Mucosa of descending colon (tissue), 3 donors: ENCODE measurements at regions not wholly inside any gene's neighbourhood (a gene's known extent, or its start where the extent isn't known, plus 50 kb on each side); places are given as distances from the start of the nearest gene placed in this dataset.

Experiments used
- ATAC-seq: fragments of 200-7000 bp; cut with Tn5 transposase; one replicate; pipeline ENCODE4 v1.9.1; 2020; ENCODE audit warnings: mild to moderate bottlenecking, moderate library complexity
- DNase-seq, 3 donors: peaks; one replicate each; pipeline ENCODE4 v3.0.0-alpha.2; 2020
- H3K36me3 ChIP-seq: fragments of 200-600 bp; one replicate; pipeline ENCODE4 v1.8.0; 2021; ENCODE audit warnings: low read depth, mild to moderate bottlenecking
- H3K4me1 ChIP-seq: fragments of 200-600 bp; one replicate; pipeline ENCODE4 v1.8.0; 2021; ENCODE audit warnings: low read depth, mild to moderate bottlenecking
- H3K4me3 ChIP-seq: fragments of 200-600 bp; one replicate; pipeline ENCODE4 v1.8.0; 2021; ENCODE audit warnings: mild to moderate bottlenecking
- H3K9me3 ChIP-seq: fragments of 200-600 bp; one replicate; pipeline ENCODE4 v1.8.0; 2021; ENCODE audit warnings: mild to moderate bottlenecking
- CTCF ChIP-seq: fragments of 200-600 bp; IDR thresholded peaks from one replicate; pipeline ENCODE4 v1.8.0; 2022; ENCODE audit warnings: antibody characterized with exemption, mild to moderate bottlenecking
- intact Hi-C, 2 donors: fragments of 100-400 bp; cut with DNase I in 1 of 2; cut with micrococcal nuclease in 1 of 2; formaldehyde crosslinking; loops; one replicate each; pipeline versions ENCODE4 v1.11.0 to v1.11.1; 2022; cut with DNase I, micrococcal nuclease
- donor health status: DM: no; HTN: no; CAD: no; lungs with moderate emphysema.
- donor health status: DM: no; HTN: no; CAD: no.
- donor health status: DM: no; HTN: yes; CAD: no.

DNA sequence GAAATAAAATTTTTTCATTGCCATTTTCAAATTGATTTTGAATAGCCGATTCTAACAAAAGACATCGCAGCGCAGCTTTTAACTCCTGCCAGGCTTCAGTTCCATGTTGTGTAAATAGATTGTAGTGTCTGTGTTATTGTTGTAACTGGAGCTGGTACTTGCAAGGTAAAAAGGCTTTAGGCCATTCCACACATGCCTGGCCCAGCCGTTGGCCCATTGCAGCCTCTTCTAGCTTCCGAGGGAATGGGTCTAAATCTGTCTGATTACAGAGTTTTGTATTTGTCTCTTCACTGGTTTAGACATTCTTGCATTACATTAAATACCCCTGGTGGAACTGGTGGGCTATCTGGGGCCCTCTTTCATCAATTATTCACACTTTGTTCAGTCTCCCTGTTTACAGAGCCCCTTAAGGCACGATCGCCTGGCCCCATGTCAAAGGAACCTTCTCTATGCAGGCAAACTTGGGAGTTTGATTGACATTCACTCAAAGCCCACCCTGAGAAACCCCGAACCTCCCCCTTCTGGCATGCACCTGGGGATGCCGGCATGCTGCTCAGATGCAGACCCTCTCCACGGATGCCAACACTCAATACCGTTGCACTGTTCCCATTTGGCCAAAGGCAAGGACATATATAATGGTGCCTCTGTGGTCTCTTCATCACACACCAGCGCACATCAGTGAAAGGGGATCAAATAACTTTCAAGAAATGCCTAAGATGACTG lies 281.7 kb upstream of the IRX2 start:
- H3K4me1 ChIP-seq = no peaks in the 10 kb centered on the region
- ATAC-seq (no peak), DNase-seq (no peak)
- intact Hi-C loops = no loop called here
- H3K4me3 ChIP-seq = no peak overlapping the region
- no peak for TF ChIP-seq CTCF
- H3K36me3 ChIP-seq = no peaks in the 10 kb centered on the region
- H3K9me3 ChIP-seq = peaks cover 11% of the 10 kb centered on the region

GRCh38 chr5:3032513-3032912 lies 281.0 kb upstream of the IRX2 start:
- H3K4me1 ChIP-seq = no peaks in the 10 kb centered on the region
- intact Hi-C loops = no loop called here
- H3K9me3 ChIP-seq = peaks cover 14% of the 10 kb centered on the region
- DNase-seq = no peak
- no peak for ATAC-seq
- H3K36me3 ChIP-seq = no peaks in the 10 kb centered on the region
- no peak overlapping the region for H3K4me3 ChIP-seq
- no peak for TF ChIP-seq CTCF

DNA sequence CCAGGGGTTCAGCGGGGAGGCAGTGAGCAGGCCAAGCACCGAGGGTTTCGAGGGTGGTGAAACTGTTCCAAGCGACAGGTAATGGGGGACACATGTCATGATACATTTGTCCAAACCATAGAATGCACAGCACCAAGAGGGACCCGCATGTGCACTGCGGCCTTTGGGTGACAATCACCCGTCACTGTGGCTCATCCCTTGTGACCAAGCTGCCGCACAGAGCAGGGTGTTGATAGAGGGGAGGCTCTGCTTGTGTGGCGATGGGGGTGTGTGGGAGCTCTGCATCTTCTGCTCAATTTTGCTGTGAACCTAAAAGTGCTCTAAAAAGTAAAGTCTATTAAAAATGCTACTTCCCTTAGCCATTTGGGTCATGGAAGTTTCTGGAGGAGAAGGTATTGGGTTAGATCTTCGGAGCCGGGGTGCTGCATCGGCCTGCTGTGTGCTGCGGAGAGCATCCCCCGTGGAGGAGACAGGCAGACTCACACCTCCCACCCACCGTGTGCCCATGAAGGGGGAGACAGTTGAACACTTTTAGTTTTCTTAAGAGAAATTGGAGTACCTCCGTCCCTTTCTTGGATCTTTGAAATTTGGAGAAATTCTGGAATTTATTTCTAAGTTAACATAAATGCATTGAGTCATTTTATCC lies 280.4 kb upstream of the IRX2 start:
- ATAC-seq = no peak
- peaks cover 14% of the 10 kb centered on the region for H3K9me3 ChIP-seq

DNA sequence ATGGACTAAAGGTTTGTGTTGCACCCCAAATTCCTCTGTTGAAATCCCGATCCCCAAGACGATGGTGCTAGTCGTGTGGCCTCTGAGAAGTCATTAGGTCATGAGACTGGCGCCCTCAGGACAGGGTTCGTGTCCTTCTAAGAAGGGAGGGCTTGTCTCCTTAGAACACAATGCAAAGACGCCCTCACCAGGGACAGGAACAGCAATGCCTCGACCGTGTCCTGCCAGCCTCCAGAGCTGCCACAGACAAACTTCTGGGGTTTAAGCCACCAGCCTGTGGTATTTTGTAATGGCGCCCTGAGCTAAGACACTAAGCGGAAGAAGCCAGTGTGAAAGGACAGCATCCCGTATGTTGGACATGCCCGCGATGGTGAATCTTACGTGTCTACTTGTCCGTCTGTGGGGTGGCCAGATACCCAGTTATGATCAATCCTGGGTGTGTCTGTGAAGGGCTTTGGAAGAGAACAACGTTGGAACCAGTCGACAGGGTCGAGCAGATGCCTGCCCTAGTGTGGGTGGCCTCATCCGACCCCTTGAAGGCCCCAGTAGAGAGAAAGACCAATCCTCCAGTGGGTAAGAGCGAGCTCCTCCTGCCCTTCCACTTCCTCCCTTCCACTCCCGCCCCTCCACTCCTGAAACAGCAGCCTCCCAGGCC lies 279.2 kb upstream of the IRX2 start:
- TF ChIP-seq CTCF = no peak
- no peak for ATAC-seq
- DNase-seq = no peak
- Histone ChIP-seq H3K9me3 (peaks cover 20% of the 10 kb centered on the region), H3K4me1 (no peaks in the 10 kb centered on the region), H3K36me3 (no peaks in the 10 kb centered on the region), H3K4me3 (no peak overlapping the region)
- intact Hi-C loops = no loop called here

More for the DNA sequence above, 280.4 kb upstream of the IRX2 start:
- Histone ChIP-seq H3K4me1 (no peaks in the 10 kb centered on the region), H3K4me3 (no peak overlapping the region), H3K36me3 (no peaks in the 10 kb centered on the region)
- no peak for TF ChIP-seq CTCF
- intact Hi-C loops = no loop called here
- no peak for DNase-seq

GRCh38 chr5:3029396-3029795 lies 277.9 kb upstream of the IRX2 start:
- Histone ChIP-seq H3K9me3 (peaks cover 21% of the 10 kb centered on the region), H3K4me3 (no peak overlapping the region), H3K36me3 (no peaks in the 10 kb centered on the region), H3K4me1 (no peaks in the 10 kb centered on the region)
- ATAC-seq (no peak), DNase-seq (no peak)
- intact Hi-C loops = no loop called here
- TF ChIP-seq CTCF = no peak
